A549 (cell line): ENCODE measurements at regions not wholly inside any gene's neighbourhood (a gene's known extent, or its start where the extent isn't known, plus 50 kb on each side); places are given as distances from the start of the nearest gene placed in this dataset.

Experiments used
- ATAC-seq, 2 experiments: fragments of 200-7000 bp in 1 of 2; fragments of >200 bp in 1 of 2; cut with Nextera tagmentation in 1 of 2; cut with Tn5 transposase in 1 of 2; 3 replicates each; pipeline versions ENCODE4 v1.8.0 to v1.9.1; 2018 to 2020; ENCODE audit warnings: mild to moderate bottlenecking in 1 of 2, moderate library complexity in 1 of 2
- CTCF ChIA-PET: fragments of 300-600 bp; sonication (Branson Sonifier 250); formaldehyde crosslinking; extraction: SDS; loops from one replicate; lab custom pipeline; 2021; ENCODE audit warnings: antibody characterized with exemption, inconsistent platforms; lab: Yijun Ruan, JAX
- POLR2A ChIA-PET: fragments of 350-600 bp; formaldehyde crosslinking; extraction: SDS; loops from one replicate; lab custom pipeline; 2021; ENCODE audit warnings: antibody characterized with exemption, inconsistent platforms; lab: Yijun Ruan, JAX
- DNase-seq, 2 experiments: peaks; one replicate each; pipeline versions ENCODE4 v3.0.0 to v3.0.0-alpha.2; 2011 to 2016; ENCODE audit warnings: low read depth in 1 of 2, low spot score in 1 of 2
- FAIRE-seq: peaks from 2 replicates; lab custom pipeline; 2011; peaks lifted over from hg19 to GRCh38; lab: Jason Lieb, UNC
- H3K27ac ChIP-seq, 2 experiments: fragments of >200 bp; sonication (Bioruptor Twin); formaldehyde crosslinking; 3 replicates each; pipeline ENCODE4 v1.5.1; 2016 to 2017
- H3K4me1 ChIP-seq: fragments of >200 bp; sonication (Bioruptor Twin); formaldehyde crosslinking; 3 replicates; pipeline ENCODE4 v1.6.1; 2016
- H3K4me2 ChIP-seq: fragments of >200 bp; sonication (Bioruptor Twin); formaldehyde crosslinking; 3 replicates; pipeline ENCODE4 v1.6.1; 2016
- H3K4me3 ChIP-seq: fragments of >200 bp; sonication (Bioruptor Twin); formaldehyde crosslinking; 3 replicates; pipeline ENCODE4 v1.5.1; 2016
- H3K9me3 ChIP-seq: fragments of >200 bp; sonication (Bioruptor Twin); formaldehyde crosslinking; 3 replicates; pipeline ENCODE4 v1.6.1; 2016
- CBX8 ChIP-seq: fragments of 200-600 bp; sonication (generic); IDR thresholded peaks from 2 replicates; pipeline ENCODE4 v1.6.1; 2016
- CHD2 ChIP-seq: fragments of 150-350 bp; IDR thresholded peaks from 2 replicates; pipeline ENCODE4 v1.6.1; 2014; ENCODE audit warnings: low read length; ENCODE audit not compliant: partially characterized antibody
- HDAC2 ChIP-seq: fragments of 200-600 bp; sonication (generic); IDR thresholded peaks from 2 replicates; pipeline ENCODE4 v1.6.1; 2016
- HES2 ChIP-seq: fragments of >200 bp; sonication (Bioruptor Twin); formaldehyde crosslinking; IDR thresholded peaks from 2 replicates; pipeline ENCODE4 v1.6.1; 2016
- HOXB5 ChIP-seq: fragments of 250-450 bp; sonication (Bioruptor Pico); IDR thresholded peaks from 2 replicates; pipeline ENCODE4 v1.5.0; 2020; ENCODE audit warnings: mild to moderate bottlenecking, moderate library complexity
- JUNB ChIP-seq: fragments of >200 bp; sonication (Bioruptor Twin); formaldehyde crosslinking; IDR thresholded peaks from 2 replicates; pipeline ENCODE4 v1.6.1; 2016
- KDM1A ChIP-seq: fragments of 200-600 bp; sonication (generic); IDR thresholded peaks from 2 replicates; pipeline ENCODE4 v1.6.1; 2016; ENCODE audit warnings: low read depth, mild to moderate bottlenecking
- MAX ChIP-seq: IDR thresholded peaks from 2 replicates; pipeline ENCODE4 v1.6.1; 2012
- POLR2AphosphoS2 ChIP-seq: conservative IDR thresholded peaks from 2 replicates; pipeline ENCODE4 v1.6.1; 2012; ENCODE audit warnings: low read length, improper control_type of control experiment, inconsistent platforms
- RAD21 ChIP-seq, 2 experiments: fragments of >200 bp in 1 of 2; sonication (Bioruptor Twin) in 1 of 2; formaldehyde crosslinking in 1 of 2; IDR thresholded peaks in 1 of 2; conservative IDR thresholded peaks in 1 of 2; 2 replicates in 1 of 2; 3 replicates in 1 of 2; pipeline ENCODE4 v1.6.1; 2012 to 2018; ENCODE audit warnings: inconsistent platforms in 1 of 2
- RNF2 ChIP-seq: fragments of 200-600 bp; sonication (generic); IDR thresholded peaks from 2 replicates; pipeline ENCODE4 v1.6.1; 2016; ENCODE audit warnings: low read depth, mild to moderate bottlenecking, antibody characterized with exemption, moderate library complexity, borderline replicate concordance
- ZC3H11A ChIP-seq: fragments of 450-650 bp; IDR thresholded peaks from 2 replicates; pipeline ENCODE4 v1.6.1; 2014; ENCODE audit warnings: antibody characterized with exemption, mild to moderate bottlenecking
- ZNF302 ChIP-seq: fragments of 250-450 bp; sonication (Bioruptor Pico); IDR thresholded peaks from 2 replicates; pipeline ENCODE4 v1.9.0; 2021; ENCODE audit warnings: inconsistent platforms, mild to moderate bottlenecking, moderate library complexity
- WGBS: methylation state at CpG from one replicate; pipeline ENCODE4 v1.1.6; 2017; ENCODE audit errors: missing lambda C conversion rate; 5-methylcytosine and 5-hydroxymethylcytosine counted together
- TF ChIP-seq, protein P1 (sequence below): fragments of >200 bp; sonication (Bioruptor Twin); formaldehyde crosslinking; IDR thresholded peaks from 3 replicates; pipeline ENCODE4 v1.5.1; 2016
- TF ChIP-seq, protein P2 (sequence below): IDR thresholded peaks from 2 replicates; pipeline ENCODE4 v1.6.1; 2012; ENCODE audit warnings: low read depth, borderline replicate concordance

GRCh38 chr6:44062771-44063560 is 64.3 kb downstream of the MRPL14 start:
- Histone ChIP-seq H3K4me3 (no peak overlapping the region), H3K4me2 (no peak overlapping the region), H3K27ac (peak overlapping the region; percentile 97 to 98), H3K4me1 (peaks cover 68% of the 10 kb centered on the region), H3K9me3 (peaks cover 17% of the 10 kb centered on the region)
- FAIRE-seq (no peak), ATAC-seq (no peak), DNase-seq (peak in 1 of 2 experiments; percentile 61)
- ChIA-PET CTCF (interaction anchor here (0.8 to 5.7 kb wide), 10 partner anchors 11 to 293 kb away, joined by 3 to 49 read pairs (median 4); partner anchors contain the start of gene VEGFA), POLR2A (interaction anchor here (0.6 to 1.8 kb wide), 3 partner anchors 10 to 1863 kb away, joined by 3 to 4 read pairs (median 4); partner anchors contain the start of gene VEGFA)
- WGBS, result 89% methylated on average over 3 of the region's 20 CpGs
- TF ChIP-seq JUNB, result no peak
- no peak for TF ChIP-seq HOXB5 (CRISPR knock-in tag)
- TF ChIP-seq RAD21 (conservative IDR thresholded peaks at IDR 0.05 in 1 of 2, IDR thresholded peaks at IDR 0.05 in 1 of 2), result peak in 1 of 2 experiments; percentile 38; a peak in 3 of 5 replicates
- TF ChIP-seq, protein P1, sequence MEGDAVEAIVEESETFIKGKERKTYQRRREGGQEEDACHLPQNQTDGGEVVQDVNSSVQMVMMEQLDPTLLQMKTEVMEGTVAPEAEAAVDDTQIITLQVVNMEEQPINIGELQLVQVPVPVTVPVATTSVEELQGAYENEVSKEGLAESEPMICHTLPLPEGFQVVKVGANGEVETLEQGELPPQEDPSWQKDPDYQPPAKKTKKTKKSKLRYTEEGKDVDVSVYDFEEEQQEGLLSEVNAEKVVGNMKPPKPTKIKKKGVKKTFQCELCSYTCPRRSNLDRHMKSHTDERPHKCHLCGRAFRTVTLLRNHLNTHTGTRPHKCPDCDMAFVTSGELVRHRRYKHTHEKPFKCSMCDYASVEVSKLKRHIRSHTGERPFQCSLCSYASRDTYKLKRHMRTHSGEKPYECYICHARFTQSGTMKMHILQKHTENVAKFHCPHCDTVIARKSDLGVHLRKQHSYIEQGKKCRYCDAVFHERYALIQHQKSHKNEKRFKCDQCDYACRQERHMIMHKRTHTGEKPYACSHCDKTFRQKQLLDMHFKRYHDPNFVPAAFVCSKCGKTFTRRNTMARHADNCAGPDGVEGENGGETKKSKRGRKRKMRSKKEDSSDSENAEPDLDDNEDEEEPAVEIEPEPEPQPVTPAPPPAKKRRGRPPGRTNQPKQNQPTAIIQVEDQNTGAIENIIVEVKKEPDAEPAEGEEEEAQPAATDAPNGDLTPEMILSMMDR, result peak; percentile 29; the same call in 1 of the 3 replicates

DNA sequence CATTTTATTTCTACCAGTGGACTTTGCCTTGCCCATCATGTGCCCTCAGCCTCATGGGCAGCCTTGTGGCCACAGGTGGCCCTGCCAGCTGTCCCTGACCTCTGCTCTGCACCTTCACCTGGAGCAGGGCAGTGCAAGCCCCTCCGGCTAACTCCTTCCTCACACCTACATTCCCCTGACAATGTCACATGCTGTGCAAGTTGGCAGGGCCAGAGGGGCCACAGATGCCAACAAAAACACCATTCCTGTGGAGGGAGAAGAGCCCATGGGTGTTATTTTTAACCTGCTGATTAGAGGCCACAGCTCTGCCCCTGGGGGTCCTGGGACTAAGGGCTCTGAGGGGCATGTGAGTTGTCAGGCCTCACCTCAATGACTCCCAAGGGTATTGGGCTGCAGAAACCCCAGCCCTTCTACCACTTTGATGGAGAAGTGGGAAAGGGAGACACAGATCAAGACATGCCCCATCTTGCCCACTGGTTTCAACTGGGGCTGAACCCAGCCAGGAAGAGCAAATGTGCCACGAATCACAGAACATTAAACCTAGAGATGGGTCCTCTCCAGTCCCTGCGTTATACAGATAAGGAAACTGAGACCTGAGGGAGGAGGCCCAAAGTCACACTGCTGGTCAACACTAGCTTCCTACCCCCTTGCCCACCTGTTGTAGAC is 65.0 kb downstream of the MRPL14 start:
- ATAC-seq (no peak), DNase-seq (no peak), FAIRE-seq (no peak)
- TF ChIP-seq CBX8 (no peak), MAX (peak; percentile 29; the same call in 1 of the 2 replicates), POLR2AphosphoS2 (no peak), CHD2 (no peak)
- TF ChIP-seq, protein P2, sequence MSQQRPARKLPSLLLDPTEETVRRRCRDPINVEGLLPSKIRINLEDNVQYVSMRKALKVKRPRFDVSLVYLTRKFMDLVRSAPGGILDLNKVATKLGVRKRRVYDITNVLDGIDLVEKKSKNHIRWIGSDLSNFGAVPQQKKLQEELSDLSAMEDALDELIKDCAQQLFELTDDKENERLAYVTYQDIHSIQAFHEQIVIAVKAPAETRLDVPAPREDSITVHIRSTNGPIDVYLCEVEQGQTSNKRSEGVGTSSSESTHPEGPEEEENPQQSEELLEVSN, result no peak
- POLR2A ChIA-PET, result interaction anchor here (1.8 kb wide), 1 partner anchor 10 kb away, joined by 4 read pairs; no protein-coding TSS in a partner anchor
- H3K4me3 ChIP-seq, result no peak overlapping the region
- H3K9me3 ChIP-seq, result peaks cover 17% of the 10 kb centered on the region
- CTCF ChIA-PET, result interaction anchor here (0.6 to 5.7 kb wide), 11 partner anchors 12 to 395 kb away, joined by 3 to 49 read pairs (median 5); partner anchors contain the start of gene VEGFA
- peak overlapping the region; percentile 97 to 98 for H3K27ac ChIP-seq
- WGBS, result 97% methylated on average over 3 of the region's 3 CpGs
- H3K4me1 ChIP-seq, result peaks cover 71% of the 10 kb centered on the region
- 0 out of 3 replicates have a peak overlapping the region, but pooled peaks have one; percentile 12 for H3K4me2 ChIP-seq

DNA sequence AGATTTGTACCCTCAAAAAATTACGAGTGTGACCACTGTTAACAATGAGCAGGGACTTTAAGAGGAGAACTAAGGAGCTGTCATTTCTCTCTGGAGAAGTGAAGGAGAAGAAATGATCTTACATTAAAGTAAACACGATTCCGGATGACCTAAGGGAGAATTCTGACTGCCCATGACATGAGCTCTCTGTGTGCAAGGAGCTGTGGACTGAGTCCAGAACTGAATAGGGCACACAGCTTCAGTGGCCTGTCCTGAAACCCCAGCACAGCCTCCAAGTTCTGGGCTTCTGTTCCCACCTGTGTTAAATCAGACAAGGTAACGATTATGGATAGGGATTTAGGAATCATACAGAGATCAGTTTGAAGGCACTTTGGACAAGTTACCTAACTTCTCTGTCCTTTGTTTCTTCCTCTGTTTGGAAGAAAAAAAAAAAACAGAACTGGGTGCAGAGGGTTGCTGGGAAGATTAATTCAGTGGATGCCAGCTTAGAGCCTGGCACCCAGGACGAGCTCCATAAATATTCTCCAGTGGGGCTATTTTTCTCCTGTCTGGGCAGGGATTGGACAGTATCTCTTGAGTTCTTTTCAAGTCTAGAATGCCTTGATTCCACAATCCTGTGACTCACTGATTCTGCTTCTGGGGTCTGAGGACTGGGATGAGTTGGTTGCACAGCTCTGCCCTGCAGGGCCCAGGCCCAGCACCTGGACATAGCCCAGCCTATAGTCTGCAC is 65.7 kb downstream of the MRPL14 start:
- no peak overlapping the region for H3K4me3 ChIP-seq
- WGBS, result 70% methylated on average over 5 of the region's 5 CpGs
- TF ChIP-seq ZNF302 (CRISPR knock-in tag) (no peak), HES2 (no peak), ZC3H11A (no peak), RNF2 (no peak), KDM1A (no peak), HDAC2 (no peak)
- peak overlapping the region; percentile 97 to 98 for H3K27ac ChIP-seq
- H3K4me2 ChIP-seq, result 0 out of 3 replicates have a peak overlapping the region, but pooled peaks have one; percentile 12
- peaks cover 71% of the 10 kb centered on the region for H3K4me1 ChIP-seq
- POLR2A ChIA-PET, result interaction anchor here (1.8 kb wide), 1 partner anchor 11 kb away, joined by 4 read pairs; no protein-coding TSS in a partner anchor
- no peak for DNase-seq
- H3K9me3 ChIP-seq, result peaks cover 17% of the 10 kb centered on the region
- no peak for ATAC-seq
- no peak for FAIRE-seq
- CTCF ChIA-PET, result interaction anchor here (0.6 to 5.7 kb wide), 9 partner anchors 9 to 395 kb away, joined by 3 to 49 read pairs (median 4); no protein-coding TSS in a partner anchor
